ENCODE measurements at regions not wholly inside any gene's neighbourhood (a gene's known extent, or its start where the extent isn't known, plus 50 kb on each side); places are given as distances from the start of the nearest gene placed in this dataset.

- Histone ChIP-seq H3K9ac (ENCODE audit: low read depth, low read length) (no peak overlapping the region), H3K79me2 (ENCODE audit: insufficient read depth, low read length) (no peaks in the 10 kb centered on the region), H3K27me3 (ENCODE audit: insufficient read depth, low read length, poor library complexity) (no peaks in the 10 kb centered on the region), H2AFZ (ENCODE audit: low read depth, low read length) (no peak overlapping the region), H4K20me1 (ENCODE audit: insufficient read depth, low read length) (no peaks in the 10 kb centered on the region), H3K4me2 (ENCODE audit: insufficient read depth, low read length) (no peak overlapping the region), H3K9me3 (ENCODE audit: insufficient read depth, low read length, severe bottlenecking) (no peaks in the 10 kb centered on the region), H3K36me3 (ENCODE audit: insufficient read depth, low read length) (no peaks in the 10 kb centered on the region), H3K27ac (ENCODE audit: low read length) (no peak overlapping the region), H3K4me3 (ENCODE audit: low read depth in 1 of 2, low read length in 2 of 2) (no peak overlapping the region), H3K4me1 (ENCODE audit: insufficient read depth, low read length) (no peaks in the 10 kb centered on the region)
- TF ChIP-seq EZH2 (IDR thresholded peaks at IDR 0.05; ENCODE audit: borderline replicate concordance, low read depth, low read length, severe bottlenecking) (no peak), CTCF (IDR thresholded peaks at IDR 0.05; ENCODE audit: borderline replicate concordance, extremely low read depth, low read length, poor library complexity, severe bottlenecking) (no peak)
- ATAC-seq (ENCODE audit: insufficient read depth, low read depth), result no peak
- DNase-seq, result no peak
Observed at GRCh38 chr4:159606835-159607234, 504.0 kb downstream of the RAPGEF2 start.

DNA sequence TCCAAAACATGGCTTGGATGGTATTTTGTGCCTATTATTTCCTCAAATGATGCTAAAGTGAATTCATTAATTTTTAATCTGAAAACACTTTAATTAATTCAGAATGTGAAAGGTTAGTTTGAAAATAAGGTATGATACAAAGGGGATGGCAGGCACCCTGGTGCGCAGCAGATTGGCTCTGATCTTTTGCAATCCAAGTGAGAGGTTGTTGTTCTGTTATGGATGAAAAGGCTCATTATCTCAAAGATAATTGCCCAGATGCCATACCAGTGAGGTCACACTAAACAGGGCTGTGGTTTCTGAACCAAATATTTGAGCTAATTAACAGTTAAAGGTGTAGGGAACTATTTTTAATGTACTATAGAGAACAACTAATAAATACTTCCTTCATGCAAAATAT is 504.9 kb downstream of the RAPGEF2 start:
- Histone ChIP-seq H3K4me1 (ENCODE audit: insufficient read depth, low read length) (no peaks in the 10 kb centered on the region), H3K4me2 (ENCODE audit: insufficient read depth, low read length) (no peak overlapping the region), H3K36me3 (ENCODE audit: insufficient read depth, low read length) (no peaks in the 10 kb centered on the region), H3K4me3 (ENCODE audit: low read depth in 1 of 2, low read length in 2 of 2) (no peak overlapping the region), H2AFZ (ENCODE audit: low read depth, low read length) (no peak overlapping the region), H3K27ac (ENCODE audit: low read length) (no peak overlapping the region), H3K79me2 (ENCODE audit: insufficient read depth, low read length) (no peaks in the 10 kb centered on the region), H3K9ac (ENCODE audit: low read depth, low read length) (no peak overlapping the region), H3K9me3 (ENCODE audit: insufficient read depth, low read length, severe bottlenecking) (no peaks in the 10 kb centered on the region), H4K20me1 (ENCODE audit: insufficient read depth, low read length) (no peaks in the 10 kb centered on the region), H3K27me3 (ENCODE audit: insufficient read depth, low read length, poor library complexity) (no peaks in the 10 kb centered on the region)
- TF ChIP-seq EZH2 (IDR thresholded peaks at IDR 0.05; ENCODE audit: borderline replicate concordance, low read depth, low read length, severe bottlenecking), result no peak
- no peak for TF ChIP-seq CTCF (IDR thresholded peaks at IDR 0.05; ENCODE audit: borderline replicate concordance, extremely low read depth, low read length, poor library complexity, severe bottlenecking)
- no peak for ATAC-seq (ENCODE audit: insufficient read depth, low read depth)
- no peak for DNase-seq

GRCh38 chr4:159608436-159608835 is 505.6 kb downstream of the RAPGEF2 start:
- Histone ChIP-seq H3K27ac (ENCODE audit: low read length) (no peak overlapping the region), H2AFZ (ENCODE audit: low read depth, low read length) (no peak overlapping the region), H3K79me2 (ENCODE audit: insufficient read depth, low read length) (no peaks in the 10 kb centered on the region), H3K27me3 (ENCODE audit: insufficient read depth, low read length, poor library complexity) (no peaks in the 10 kb centered on the region), H3K4me2 (ENCODE audit: insufficient read depth, low read length) (no peak overlapping the region), H3K4me3 (ENCODE audit: low read depth in 1 of 2, low read length in 2 of 2) (no peak overlapping the region), H3K36me3 (ENCODE audit: insufficient read depth, low read length) (no peaks in the 10 kb centered on the region), H3K9me3 (ENCODE audit: insufficient read depth, low read length, severe bottlenecking) (no peaks in the 10 kb centered on the region), H3K4me1 (ENCODE audit: insufficient read depth, low read length) (no peaks in the 10 kb centered on the region), H3K9ac (ENCODE audit: low read depth, low read length) (no peak overlapping the region), H4K20me1 (ENCODE audit: insufficient read depth, low read length) (no peaks in the 10 kb centered on the region)
- DNase-seq, result no peak
- ATAC-seq (ENCODE audit: insufficient read depth, low read depth), result no peak
- TF ChIP-seq EZH2 (IDR thresholded peaks at IDR 0.05; ENCODE audit: borderline replicate concordance, low read depth, low read length, severe bottlenecking), result no peak
- TF ChIP-seq CTCF (IDR thresholded peaks at IDR 0.05; ENCODE audit: borderline replicate concordance, extremely low read depth, low read length, poor library complexity, severe bottlenecking), result no peak

GRCh38 chr4:159632031-159632430 is 529.2 kb downstream of the RAPGEF2 start:
- no peak for DNase-seq
- no peak overlapping the region for H3K9ac ChIP-seq (ENCODE audit: low read depth, low read length)
- no peaks in the 10 kb centered on the region for H3K4me1 ChIP-seq (ENCODE audit: insufficient read depth, low read length)
- no peaks in the 10 kb centered on the region for H3K79me2 ChIP-seq (ENCODE audit: insufficient read depth, low read length)
- no peak for TF ChIP-seq CTCF (IDR thresholded peaks at IDR 0.05; ENCODE audit: borderline replicate concordance, extremely low read depth, low read length, poor library complexity, severe bottlenecking)
- no peak for TF ChIP-seq EZH2 (IDR thresholded peaks at IDR 0.05; ENCODE audit: borderline replicate concordance, low read depth, low read length, severe bottlenecking)
- no peaks in the 10 kb centered on the region for H3K36me3 ChIP-seq (ENCODE audit: insufficient read depth, low read length)
- no peak overlapping the region for H3K4me2 ChIP-seq (ENCODE audit: insufficient read depth, low read length)
- no peak for ATAC-seq (ENCODE audit: insufficient read depth, low read depth)
- H3K27me3 ChIP-seq (ENCODE audit: insufficient read depth, low read length, poor library complexity), result no peaks in the 10 kb centered on the region
- no peaks in the 10 kb centered on the region for H4K20me1 ChIP-seq (ENCODE audit: insufficient read depth, low read length)
- H3K27ac ChIP-seq (ENCODE audit: low read length), result no peak overlapping the region
- no peaks in the 10 kb centered on the region for H3K9me3 ChIP-seq (ENCODE audit: insufficient read depth, low read length, severe bottlenecking)
- H2AFZ ChIP-seq (ENCODE audit: low read depth, low read length), result no peak overlapping the region
- H3K4me3 ChIP-seq (ENCODE audit: low read depth in 1 of 2, low read length in 2 of 2), result no peak overlapping the region
